HG03378 (cell line): ENCODE measurements at regions not wholly inside any gene's neighbourhood (a gene's known extent, or its start where the extent isn't known, plus 50 kb on each side); places are given as distances from the start of the nearest gene placed in this dataset.

Experiments
- ATAC-seq: cut with Tn5 transposase; IDR thresholded peaks from one replicate; pipeline ENCODE4 v1.9.1; 2021; ENCODE audit warnings: mild to moderate bottlenecking, moderate library complexity; ENCODE audit not compliant: unreplicated experiment

- no peak for ATAC-seq
These were observed 182.3 kb upstream of the BCL6 start for GRCh38 chr3:187927565-187927964.

GRCh38 chr3:187929112-187929816, 184.0 kb upstream of the BCL6 start:
- no peak for ATAC-seq

GRCh38 chr3:187930021-187930420, 184.8 kb upstream of the BCL6 start:
- no peak for ATAC-seq

- no peak for ATAC-seq
These were observed 185.8 kb upstream of the BCL6 start for GRCh38 chr3:187931101-187931500.

- ATAC-seq: no peak
These were observed 186.6 kb upstream of the BCL6 start for GRCh38 chr3:187931770-187932278.

GRCh38 chr3:187932530-187932929, 187.3 kb upstream of the BCL6 start:
- ATAC-seq: no peak

GRCh38 chr3:187935623-187936156, 190.4 kb upstream of the BCL6 start:
- ATAC-seq: peak; percentile 98

- ATAC-seq: no peak
These were observed 191.4 kb upstream of the BCL6 start for GRCh38 chr3:187936676-187937075.

- ATAC-seq: no peak
These were observed 194.6 kb upstream of the BCL6 start for GRCh38 chr3:187939891-187940290.

- no peak for ATAC-seq
These were observed 196.0 kb upstream of the BCL6 start for GRCh38 chr3:187941135-187941847.

- ATAC-seq: no peak
These were observed 196.6 kb upstream of the BCL6 start for GRCh38 chr3:187941848-187942194.

- no peak for ATAC-seq
These were observed 197.5 kb upstream of the BCL6 start for GRCh38 chr3:187942658-187943241.

GRCh38 chr3:187943677-187944389, 198.6 kb upstream of the BCL6 start:
- no peak for ATAC-seq

- no peak for ATAC-seq
These were observed 199.3 kb upstream of the BCL6 start for GRCh38 chr3:187944390-187945179.

GRCh38 chr3:187945374-187945773, 200.1 kb upstream of the BCL6 start:
- no peak for ATAC-seq

GRCh38 chr3:187946163-187946691, 201.0 kb upstream of the BCL6 start:
- ATAC-seq: no peak

- no peak for ATAC-seq
These were observed 201.7 kb upstream of the BCL6 start for GRCh38 chr3:187946981-187947380.

- no peak for ATAC-seq
These were observed 202.8 kb upstream of the BCL6 start for GRCh38 chr3:187947927-187948682.

GRCh38 chr3:187949093-187949820, 204.0 kb upstream of the BCL6 start:
- no peak for ATAC-seq
